H9 (cell line): ENCODE measurements at regions not wholly inside any gene's neighbourhood (a gene's known extent, or its start where the extent isn't known, plus 50 kb on each side); places are given as distances from the start of the nearest gene placed in this dataset.

Experiments
- DNase-seq: peaks from one replicate; pipeline ENCODE4 v3.0.0-alpha.2; 2017
- H2AFZ ChIP-seq: one replicate; pipeline ENCODE4 v1.6.1; 2013; ENCODE audit warnings: mild to moderate bottlenecking, low read length, control low read depth, moderate library complexity
- H2AK5ac ChIP-seq: 2 replicates; pipeline ENCODE4 v1.6.1; 2013; ENCODE audit warnings: low read length, control low read depth, mixed read lengths; ENCODE audit not compliant: insufficient read length
- H2BK120ac ChIP-seq: one replicate; pipeline ENCODE4 v1.6.1; 2013; ENCODE audit warnings: low read depth, mild to moderate bottlenecking, low read length, control low read depth, inconsistent platforms; ENCODE audit not compliant: poor library complexity, severe bottlenecking
- H2BK12ac ChIP-seq: 2 replicates; pipeline ENCODE4 v1.6.1; 2013; ENCODE audit warnings: low read length, control low read depth, mixed read lengths, low read depth; ENCODE audit not compliant: insufficient read length
- H2BK15ac ChIP-seq: 2 replicates; pipeline ENCODE4 v1.6.1; 2013; ENCODE audit warnings: low read depth, low read length, control low read depth
- H2BK20ac ChIP-seq: one replicate; pipeline ENCODE4 v1.6.1; 2013; ENCODE audit warnings: low read depth, mild to moderate bottlenecking, low read length, control low read depth, inconsistent platforms; ENCODE audit not compliant: poor library complexity, severe bottlenecking
- H2BK5ac ChIP-seq: 2 replicates; pipeline ENCODE4 v1.6.1; 2013; ENCODE audit warnings: low read length, control low read depth, mixed read lengths; ENCODE audit not compliant: insufficient read length
- H3K14ac ChIP-seq: 2 replicates; pipeline ENCODE4 v1.6.1; 2013; ENCODE audit warnings: low read length, control low read depth; ENCODE audit not compliant: insufficient read depth
- H3K18ac ChIP-seq: 2 replicates; pipeline ENCODE4 v1.6.1; 2013; ENCODE audit warnings: low read depth, mild to moderate bottlenecking, mixed read lengths, low read length, control low read depth; ENCODE audit not compliant: insufficient read length
- H3K23ac ChIP-seq: 2 replicates; pipeline ENCODE4 v1.6.1; 2013; ENCODE audit warnings: low read length, control low read depth, mixed read lengths, low read depth; ENCODE audit not compliant: insufficient read length
- H3K23me2 ChIP-seq: 2 replicates; pipeline ENCODE4 v1.6.1; 2013; ENCODE audit warnings: low read depth, mild to moderate bottlenecking, mixed read lengths, low read length, control low read depth; ENCODE audit not compliant: insufficient read length, poor library complexity, severe bottlenecking
- H3K27ac ChIP-seq: 2 replicates; pipeline ENCODE4 v1.5.1; 2013; ENCODE audit warnings: low read length, control low read depth, mixed read lengths, low read depth; ENCODE audit not compliant: insufficient read length
- H3K27me3 ChIP-seq: 2 replicates; pipeline ENCODE4 v1.6.1; 2013; ENCODE audit warnings: low read length, control low read depth, inconsistent platforms; ENCODE audit not compliant: insufficient read depth
- H3K4ac ChIP-seq: 2 replicates; pipeline ENCODE4 v1.6.1; 2013; ENCODE audit warnings: low read depth, mild to moderate bottlenecking, control low read depth, inconsistent platforms, low read length, moderate library complexity
- H3K4me1 ChIP-seq: 2 replicates; pipeline ENCODE4 v1.6.1; 2013; ENCODE audit warnings: low read length, control low read depth, inconsistent platforms; ENCODE audit not compliant: insufficient read depth
- H3K4me2 ChIP-seq: 2 replicates; pipeline ENCODE4 v1.6.1; 2013; ENCODE audit warnings: low read length, control low read depth, mixed read lengths; ENCODE audit not compliant: insufficient read length, insufficient read depth
- H3K56ac ChIP-seq: 2 replicates; pipeline ENCODE4 v1.6.1; 2013; ENCODE audit warnings: low read depth, mild to moderate bottlenecking, mixed read lengths, low read length, control low read depth; ENCODE audit not compliant: insufficient read length
- H3K79me1 ChIP-seq: 2 replicates; pipeline ENCODE4 v1.6.1; 2013; ENCODE audit warnings: low read depth, mild to moderate bottlenecking, moderate library complexity, low read length, control low read depth, inconsistent platforms; ENCODE audit not compliant: insufficient read depth, poor library complexity, severe bottlenecking
- H3K79me2 ChIP-seq: 2 replicates; pipeline ENCODE4 v1.6.1; 2013; ENCODE audit warnings: low read length, control low read depth, inconsistent platforms; ENCODE audit not compliant: insufficient read depth
- H3K9ac ChIP-seq: 2 replicates; pipeline ENCODE4 v1.6.1; 2013; ENCODE audit warnings: low read length, control low read depth, mixed read lengths; ENCODE audit not compliant: insufficient read length; ENCODE audit errors: extremely low read depth
- H3K9me3 ChIP-seq: one replicate; pipeline ENCODE4 v1.6.1; 2013; ENCODE audit warnings: low read depth, low read length, inconsistent platforms; ENCODE audit not compliant: control insufficient read depth
- H3T11ph ChIP-seq: one replicate; pipeline ENCODE4 v1.6.1; 2013; ENCODE audit warnings: mild to moderate bottlenecking, low read length, control low read depth, inconsistent platforms
- H4K20me1 ChIP-seq: one replicate; pipeline ENCODE4 v1.6.1; 2013; ENCODE audit not compliant: control insufficient read depth, insufficient read length, insufficient read depth
- H4K5ac ChIP-seq: 2 replicates; pipeline ENCODE4 v1.6.1; 2013; ENCODE audit warnings: low read depth, mild to moderate bottlenecking, mixed read lengths, low read length, control low read depth; ENCODE audit not compliant: insufficient read length
- H4K8ac ChIP-seq: replicated peaks from 2 replicates; pipeline ENCODE4 v1.6.1; 2013; ENCODE audit warnings: low read length, control low read depth, mixed read lengths, low read depth; ENCODE audit not compliant: insufficient read length
- H4K91ac ChIP-seq: 2 replicates; pipeline ENCODE4 v1.6.1; 2013; ENCODE audit warnings: low read depth, mild to moderate bottlenecking, moderate library complexity, mixed read lengths, low read length, control low read depth; ENCODE audit not compliant: insufficient read length
- H3K27ac Mint-ChIP-seq, 3 experiments: 2 replicates in 2 of 3; 3 replicates in 1 of 3; pipeline ENCODE4 v1.8.0; 2020 to 2021; ENCODE audit warnings: mixed read lengths in 3 of 3, mild to moderate bottlenecking in 1 of 3, moderate library complexity in 1 of 3
- H3K27me3 Mint-ChIP-seq: 2 replicates; pipeline ENCODE4 v1.8.0; 2021; ENCODE audit warnings: low read depth, mild to moderate bottlenecking, moderate library complexity, mixed read lengths
- H3K36me3 Mint-ChIP-seq, 3 experiments: 2 replicates in 2 of 3; 3 replicates in 1 of 3; pipeline ENCODE4 v1.8.0; 2020 to 2021; ENCODE audit warnings: low read depth in 3 of 3, mixed read lengths in 3 of 3; ENCODE audit not compliant: insufficient read depth in 1 of 3
- H3K4me1 Mint-ChIP-seq, 2 experiments: 2 replicates each; pipeline ENCODE4 v1.8.0; 2020; ENCODE audit warnings: mixed read lengths in 2 of 2
- H3K4me3 Mint-ChIP-seq, 2 experiments: 2 replicates in 1 of 2; 3 replicates in 1 of 2; pipeline ENCODE4 v1.8.0; 2020 to 2021; ENCODE audit warnings: mild to moderate bottlenecking in 2 of 2, mixed read lengths in 2 of 2, moderate library complexity in 1 of 2
- H3K9me3 Mint-ChIP-seq, 2 experiments: 2 replicates in 1 of 2; 3 replicates in 1 of 2; pipeline ENCODE4 v1.8.0; 2020; ENCODE audit warnings: mild to moderate bottlenecking in 2 of 2, mixed read lengths in 2 of 2, moderate library complexity in 1 of 2
- WGBS: extraction: QIAGEN DNeasy Blood & Tissue Kit; methylation state at CpG from one replicate; pipeline ENCODE4 v1.1.7; 2013; ENCODE audit warnings: missing lambda C conversion rate, low lambda C conversion rate, mixed read lengths; ENCODE audit not compliant: insufficient read length; ENCODE audit errors: extremely low coverage; 5-methylcytosine and 5-hydroxymethylcytosine counted together
- TF ChIP-seq, protein P1 (sequence below): fragments of 200-600 bp; sonication (generic); conservative IDR thresholded peaks from 3 replicates; pipeline ENCODE4 v1.8.0; 2021; ENCODE audit warnings: antibody characterized with exemption, mild to moderate bottlenecking

DNA sequence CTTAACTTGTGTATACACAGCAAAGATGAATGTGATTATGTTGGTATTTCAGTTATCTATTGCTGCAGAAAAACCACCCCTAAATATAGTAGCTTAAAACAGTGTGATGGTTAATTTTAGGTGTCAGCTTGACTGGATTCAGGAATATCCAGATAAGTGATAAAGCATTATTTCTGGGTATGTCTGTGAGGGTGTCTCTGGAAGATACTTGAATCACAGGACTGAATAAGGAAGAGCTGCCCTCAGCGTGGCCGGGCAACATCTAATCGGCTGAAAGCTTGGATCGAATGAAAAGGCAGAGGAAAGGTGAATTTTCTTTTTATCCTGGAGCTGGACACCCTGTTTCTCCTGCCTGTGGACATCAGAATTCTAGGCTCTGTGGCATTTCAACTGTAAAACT lies 132.0 kb upstream of the SYNPR start:
- Histone ChIP-seq H3K27me3 (no peaks in the 10 kb centered on the region), H2BK15ac (no peak overlapping the region), H2AFZ (no peak overlapping the region), H3K27ac (no peak overlapping the region), H4K5ac (no peak overlapping the region), H3K9me3 (no peaks in the 10 kb centered on the region), H3K4ac (no peak overlapping the region), H3K79me1 (no peaks in the 10 kb centered on the region), H3K23ac (no peak overlapping the region), H3K23me2 (no peaks in the 10 kb centered on the region), H3K14ac (no peak overlapping the region), H4K91ac (no peak overlapping the region), H4K8ac (no peak overlapping the region), H4K20me1 (no peaks in the 10 kb centered on the region), H2AK5ac (no peak overlapping the region), H3T11ph (no peak overlapping the region), H3K79me2 (no peaks in the 10 kb centered on the region), H3K56ac (no peak overlapping the region), H2BK120ac (no peak overlapping the region), H2BK20ac (no peak overlapping the region), H3K18ac (no peak overlapping the region), H3K9ac (no peak overlapping the region), H2BK12ac (no peak overlapping the region), H2BK5ac (no peak overlapping the region), H3K4me2 (no peak overlapping the region), H3K4me1 (no peaks in the 10 kb centered on the region)
- no peak overlapping the region; a peak in 1 of 7 replicates for H3K27ac Mint-ChIP-seq
- no peaks in the 10 kb centered on the region for H3K36me3 Mint-ChIP-seq
- no peaks in the 10 kb centered on the region for H3K27me3 Mint-ChIP-seq
- no peak overlapping the region for H3K4me3 Mint-ChIP-seq
- DNase-seq, result no peak
- TF ChIP-seq, protein P1, sequence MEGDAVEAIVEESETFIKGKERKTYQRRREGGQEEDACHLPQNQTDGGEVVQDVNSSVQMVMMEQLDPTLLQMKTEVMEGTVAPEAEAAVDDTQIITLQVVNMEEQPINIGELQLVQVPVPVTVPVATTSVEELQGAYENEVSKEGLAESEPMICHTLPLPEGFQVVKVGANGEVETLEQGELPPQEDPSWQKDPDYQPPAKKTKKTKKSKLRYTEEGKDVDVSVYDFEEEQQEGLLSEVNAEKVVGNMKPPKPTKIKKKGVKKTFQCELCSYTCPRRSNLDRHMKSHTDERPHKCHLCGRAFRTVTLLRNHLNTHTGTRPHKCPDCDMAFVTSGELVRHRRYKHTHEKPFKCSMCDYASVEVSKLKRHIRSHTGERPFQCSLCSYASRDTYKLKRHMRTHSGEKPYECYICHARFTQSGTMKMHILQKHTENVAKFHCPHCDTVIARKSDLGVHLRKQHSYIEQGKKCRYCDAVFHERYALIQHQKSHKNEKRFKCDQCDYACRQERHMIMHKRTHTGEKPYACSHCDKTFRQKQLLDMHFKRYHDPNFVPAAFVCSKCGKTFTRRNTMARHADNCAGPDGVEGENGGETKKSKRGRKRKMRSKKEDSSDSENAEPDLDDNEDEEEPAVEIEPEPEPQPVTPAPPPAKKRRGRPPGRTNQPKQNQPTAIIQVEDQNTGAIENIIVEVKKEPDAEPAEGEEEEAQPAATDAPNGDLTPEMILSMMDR, result no peak
- H3K9me3 Mint-ChIP-seq, result no peaks in the 10 kb centered on the region
- WGBS, result no CpG with 5 or more reads among the region's 4 CpGs
- H3K4me1 Mint-ChIP-seq, result no peaks in the 10 kb centered on the region
